Brain pericyte (primary cell): ENCODE measurements at regions not wholly inside any gene's neighbourhood (a gene's known extent, or its start where the extent isn't known, plus 50 kb on each side); places are given as distances from the start of the nearest gene placed in this dataset.

Source experiments
- DNase-seq: peaks from one replicate; pipeline ENCODE4 v3.0.0-alpha.2; 2012; ENCODE audit warnings: low read depth, low spot score

DNA sequence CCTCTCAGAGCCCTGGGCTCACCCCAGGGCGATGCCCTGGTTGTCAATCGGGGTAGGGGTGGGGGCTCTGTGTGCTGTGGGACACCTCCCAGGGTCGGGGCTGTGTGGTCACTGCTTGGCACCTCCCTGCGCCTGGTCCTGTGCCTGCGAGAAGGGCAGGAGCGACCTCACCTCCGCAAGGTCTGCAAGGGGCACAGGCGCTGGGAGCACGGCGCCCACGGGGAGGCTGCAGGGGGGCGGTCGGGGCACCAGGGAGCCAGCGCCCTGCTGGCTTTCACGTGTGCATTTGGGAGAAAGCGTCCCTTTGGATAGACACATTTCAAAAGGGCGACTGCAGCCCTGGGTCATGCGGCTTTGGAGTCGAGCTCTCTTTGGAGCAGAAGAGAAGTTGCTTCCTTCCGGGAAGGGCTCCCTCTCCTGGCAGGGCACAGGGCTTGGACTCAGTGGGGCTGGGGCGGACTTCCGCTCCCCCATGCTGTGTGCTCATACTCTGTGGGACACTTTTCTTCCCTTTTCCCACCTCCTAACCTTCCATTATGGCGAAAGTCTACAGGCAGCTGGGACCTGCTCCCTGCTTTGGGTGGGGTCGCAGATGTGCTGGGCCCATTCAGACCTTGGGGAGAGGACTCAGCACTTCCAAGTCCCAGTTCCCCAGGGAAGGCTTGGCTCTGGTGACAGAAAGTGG is 52.9 kb upstream of the SLC28A3 start:
- no peak for DNase-seq

DNA sequence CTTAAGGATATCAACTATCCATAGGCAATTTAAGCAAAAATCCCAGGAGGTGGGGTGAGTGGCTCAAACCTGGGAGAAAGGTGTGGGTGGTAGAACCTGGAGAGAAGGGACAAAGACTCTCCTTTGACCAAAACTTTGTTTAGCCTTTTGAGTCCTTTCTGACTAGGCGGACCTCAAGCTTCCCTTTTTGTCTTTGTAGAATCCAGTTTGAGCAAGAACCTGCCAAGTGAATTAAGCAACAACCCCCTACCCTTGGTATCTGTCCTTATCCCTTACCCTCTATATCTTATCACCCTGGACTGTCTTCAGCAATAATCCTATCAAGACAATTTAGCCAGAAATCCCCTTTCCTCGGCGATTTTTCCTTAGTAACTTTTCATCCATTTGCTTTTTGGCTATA is 53.5 kb upstream of the SLC28A3 start:
- no peak for DNase-seq

DNA sequence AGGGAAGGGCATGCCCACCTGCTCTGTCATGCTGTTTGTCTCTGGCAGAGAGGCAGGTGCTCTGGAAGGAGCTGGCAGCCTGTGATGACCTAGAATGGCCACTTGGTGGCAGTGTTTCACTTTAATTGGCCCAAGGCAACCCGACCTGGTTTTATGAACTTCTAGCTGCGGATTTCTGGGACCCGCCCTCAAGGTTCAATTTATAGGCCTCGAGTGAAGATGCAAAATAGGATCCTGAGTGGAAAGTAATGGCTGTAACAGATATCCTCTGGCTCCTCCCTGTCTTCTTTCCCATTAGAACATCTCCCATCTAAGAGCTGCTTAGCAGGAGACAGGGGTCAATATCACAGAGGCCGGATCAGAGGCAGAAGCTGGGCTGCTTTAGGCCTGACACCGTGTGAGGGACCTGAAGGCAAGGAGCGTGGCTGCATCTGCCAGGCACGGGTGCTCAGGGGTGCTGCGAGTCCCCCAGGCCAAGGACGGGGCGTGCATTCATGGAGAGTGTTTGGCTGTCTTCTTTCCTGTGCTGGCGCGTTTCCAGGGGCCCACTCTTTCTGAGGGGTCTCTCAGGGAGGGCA is 56.7 kb upstream of the SLC28A3 start:
- peak; percentile 16 for DNase-seq

DNA sequence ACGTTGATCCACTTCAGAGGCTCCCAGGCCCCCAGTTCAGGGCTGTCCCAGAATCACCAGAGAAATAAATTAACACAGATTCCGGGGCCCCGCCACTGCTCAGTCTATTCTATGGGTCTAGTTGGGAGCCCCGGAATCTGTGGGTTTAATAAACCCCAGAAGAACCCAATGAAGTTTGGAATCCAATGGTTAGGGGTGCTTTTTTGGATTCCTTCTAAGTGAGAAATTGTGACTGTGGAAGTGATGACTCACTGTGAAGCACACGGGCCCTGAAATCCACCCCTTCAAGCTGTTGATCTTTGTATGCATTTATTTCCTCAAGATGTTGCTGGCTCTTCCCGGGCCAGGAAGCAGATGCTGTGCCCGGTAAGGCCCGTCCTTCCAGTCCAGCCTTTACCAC is 57.3 kb upstream of the SLC28A3 start:
- DNase-seq, result peak; percentile 8

DNA sequence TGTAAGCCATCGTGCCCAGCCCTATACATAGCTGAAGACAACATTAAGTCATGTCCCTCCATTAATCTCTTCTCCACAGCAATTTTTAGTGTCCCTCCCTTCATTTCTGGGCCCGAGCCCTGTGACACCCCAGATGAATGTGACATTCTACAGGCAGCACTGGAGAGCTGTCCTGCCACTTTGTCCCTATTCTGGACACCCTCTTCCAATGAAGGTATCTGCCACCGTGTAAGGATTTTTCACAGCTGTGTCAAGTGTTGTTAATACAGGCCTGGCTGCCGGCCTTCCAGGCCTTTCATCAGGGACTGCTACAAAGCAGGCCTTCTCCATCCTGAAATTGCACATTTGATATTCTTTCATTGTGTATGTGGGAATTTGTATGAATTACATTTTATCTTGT is 62.0 kb upstream of the SLC28A3 start:
- no peak for DNase-seq

DNA sequence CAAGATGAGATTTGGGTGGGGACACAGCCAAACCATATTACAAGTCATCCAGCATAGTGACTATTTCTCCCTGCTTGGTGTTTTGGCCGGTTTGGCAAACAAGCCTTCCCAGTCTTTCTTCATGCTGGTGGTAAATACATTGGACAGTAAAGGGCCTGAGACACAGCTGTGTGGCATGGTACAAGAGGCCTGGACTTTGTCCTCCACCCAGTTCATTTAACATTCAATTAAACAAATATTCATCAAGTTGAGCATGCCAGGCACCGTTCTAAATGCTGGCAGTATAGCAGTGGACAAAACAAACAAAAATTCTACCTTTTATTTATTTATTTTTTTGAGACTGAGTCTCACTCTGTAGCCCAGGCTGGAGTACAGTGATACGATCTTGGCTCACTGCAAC is 62.7 kb upstream of the SLC28A3 start:
- DNase-seq, result no peak

DNA sequence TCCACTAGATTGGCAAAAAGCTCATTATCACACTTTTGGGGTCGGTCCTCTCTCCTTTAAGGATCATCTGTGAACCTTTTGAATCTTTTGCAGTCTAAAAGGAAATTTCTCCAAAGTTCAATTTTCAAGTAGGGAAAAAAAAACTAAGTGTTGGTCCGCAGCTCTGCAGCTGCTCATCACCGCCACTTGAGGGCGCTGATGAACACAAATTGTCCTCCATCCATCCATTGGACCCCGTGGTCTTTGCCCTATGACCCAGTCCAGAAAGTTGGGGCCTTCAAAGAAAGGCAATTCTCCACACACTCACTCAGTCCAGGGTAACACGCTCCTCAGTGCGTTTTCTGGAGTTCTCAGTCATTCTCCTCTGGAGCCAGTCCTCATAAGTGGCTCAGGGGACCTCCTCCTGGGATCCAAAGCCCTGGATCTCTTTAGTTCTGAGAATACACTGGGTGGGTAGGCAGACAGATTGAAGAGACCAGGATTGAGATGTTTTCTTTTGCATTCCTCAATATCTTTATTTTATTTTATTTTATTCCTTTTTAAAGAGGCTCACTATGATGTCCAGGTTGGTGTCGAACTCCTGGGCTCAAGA is 63.6 kb upstream of the SLC28A3 start:
- DNase-seq, result no peak

DNA sequence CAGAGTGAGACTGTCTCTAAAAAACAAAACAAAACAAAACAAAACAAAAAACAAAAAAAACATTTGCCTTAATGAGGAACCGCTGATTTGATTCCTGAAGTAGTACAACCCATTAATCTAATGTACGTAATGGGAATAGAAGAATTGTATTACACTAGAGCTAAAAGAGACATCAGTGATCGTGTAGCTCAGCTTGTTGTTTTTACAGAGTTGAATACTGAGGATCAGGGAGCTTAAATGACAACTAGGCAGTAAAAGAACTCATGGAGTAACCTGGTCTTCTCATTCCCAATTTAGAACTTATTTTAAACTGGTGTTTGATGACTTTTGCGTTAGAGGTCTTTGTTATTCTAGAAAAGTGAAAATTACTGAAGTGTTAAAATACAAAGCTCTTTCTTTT is 65.1 kb upstream of the SLC28A3 start:
- no peak for DNase-seq

DNA sequence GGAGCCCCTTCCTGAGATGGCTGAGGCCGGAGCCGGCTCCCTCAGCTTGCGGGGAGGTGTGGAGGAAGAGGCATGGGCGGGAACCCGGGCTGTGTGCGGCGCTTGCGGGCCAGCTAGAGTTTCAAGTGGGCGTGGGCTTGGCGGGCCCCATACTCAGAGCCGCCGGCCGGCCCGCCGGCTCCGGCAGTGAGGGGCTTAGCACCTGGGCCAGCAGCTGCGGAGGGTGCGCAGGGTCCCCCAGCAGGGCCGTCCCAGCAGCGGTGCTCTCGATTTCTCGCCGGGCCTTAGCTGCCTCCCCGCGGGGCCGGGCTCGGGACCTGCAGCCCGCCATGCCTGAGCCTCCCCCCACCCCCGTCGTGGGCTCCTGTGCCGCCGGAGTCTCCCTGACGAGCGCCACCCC is 67.9 kb upstream of the SLC28A3 start:
- DNase-seq, result no peak

DNA sequence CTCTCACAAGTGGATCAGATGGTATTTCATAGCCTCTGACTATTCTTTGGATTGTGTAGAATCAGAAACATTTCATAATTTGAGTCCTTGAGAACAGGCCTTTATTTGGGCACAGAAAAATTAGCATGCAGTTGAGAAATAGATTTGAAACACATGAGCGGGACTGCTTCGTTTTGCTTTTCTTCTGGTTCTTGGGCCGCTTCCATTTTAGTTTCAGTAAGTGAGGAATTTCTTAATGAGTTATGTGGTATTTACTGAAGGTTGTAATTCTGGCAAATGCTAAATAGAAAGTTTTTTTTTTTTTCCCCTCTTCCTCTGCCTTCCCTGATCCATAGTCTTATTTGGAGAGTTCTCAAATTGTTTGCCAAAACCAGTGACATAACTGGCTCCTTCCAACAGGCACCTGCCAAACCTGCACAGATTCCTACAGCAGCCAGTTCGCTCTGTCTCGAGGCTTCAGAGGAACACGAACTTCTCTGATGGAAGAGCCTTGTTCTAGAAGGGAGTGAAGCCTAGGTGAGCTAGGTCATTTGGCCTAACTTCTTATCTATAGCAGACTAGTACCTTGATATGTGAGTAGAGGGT is 71.2 kb upstream of the SLC28A3 start:
- DNase-seq, result no peak

DNA sequence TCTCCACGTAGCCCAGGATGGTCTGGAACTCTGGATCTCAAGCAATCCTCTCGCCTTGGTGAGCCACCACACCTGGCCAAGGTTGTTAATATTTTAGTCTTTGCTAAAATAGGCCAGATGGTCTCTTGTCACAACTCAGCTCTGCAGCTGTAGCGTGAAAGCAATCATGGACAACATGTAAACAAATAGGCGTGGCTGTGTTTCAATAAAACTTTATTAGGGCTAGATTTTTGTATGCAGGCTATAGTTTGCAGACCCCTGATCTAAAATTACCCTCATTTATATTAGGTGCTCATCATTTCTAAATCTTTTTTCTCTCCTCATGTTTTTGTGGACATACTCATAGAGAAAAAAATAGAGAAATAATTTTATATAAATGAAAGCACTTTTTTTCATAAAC is 72.1 kb upstream of the SLC28A3 start:
- no peak for DNase-seq

DNA sequence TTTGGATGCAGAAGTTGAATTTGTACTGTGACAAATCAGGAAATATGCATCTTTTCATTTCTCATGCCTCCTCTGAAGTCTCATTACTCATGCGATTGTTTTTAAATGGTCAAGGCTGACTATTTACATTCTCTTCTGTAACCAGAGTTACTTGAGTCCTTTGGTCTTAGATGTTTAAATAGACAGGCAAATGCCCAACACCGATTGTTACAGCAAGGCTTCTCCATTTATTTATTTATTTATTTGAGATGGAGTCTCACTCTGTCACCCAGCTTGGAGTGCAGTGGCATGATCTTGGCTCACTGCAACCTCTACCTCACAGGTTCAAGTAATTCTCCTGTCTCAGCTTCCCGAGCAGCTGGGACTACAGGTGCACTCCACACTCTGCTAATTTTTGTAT is 72.7 kb upstream of the SLC28A3 start:
- DNase-seq, result no peak

DNA sequence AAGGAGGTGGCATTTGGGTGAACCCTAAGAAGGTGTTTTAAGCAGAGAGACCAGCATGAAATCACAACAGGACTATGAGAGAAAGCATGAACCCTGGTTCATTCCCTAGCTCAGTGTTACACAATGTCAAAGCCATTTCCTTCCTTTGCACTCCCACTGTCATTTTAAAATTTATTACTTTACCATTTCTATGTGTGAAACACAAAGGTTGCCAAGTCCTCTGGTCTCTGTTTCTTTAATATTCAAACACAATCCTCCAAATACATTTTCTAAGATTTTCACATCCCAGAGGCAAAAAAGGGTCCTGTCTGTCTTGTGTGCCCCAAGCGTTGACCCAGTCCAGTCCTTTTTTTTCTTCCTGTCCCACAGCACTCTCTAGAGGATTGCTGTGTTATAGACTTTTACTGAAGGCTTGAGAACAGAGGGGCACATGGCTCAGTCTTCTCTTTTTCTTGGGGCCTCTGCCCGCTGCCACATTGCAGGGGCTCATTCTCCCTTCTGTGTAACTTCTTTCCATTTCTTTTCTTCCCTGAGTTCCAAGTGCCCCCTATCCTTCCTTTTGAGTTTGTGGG is 78.6 kb upstream of the SLC28A3 start:
- no peak for DNase-seq

DNA sequence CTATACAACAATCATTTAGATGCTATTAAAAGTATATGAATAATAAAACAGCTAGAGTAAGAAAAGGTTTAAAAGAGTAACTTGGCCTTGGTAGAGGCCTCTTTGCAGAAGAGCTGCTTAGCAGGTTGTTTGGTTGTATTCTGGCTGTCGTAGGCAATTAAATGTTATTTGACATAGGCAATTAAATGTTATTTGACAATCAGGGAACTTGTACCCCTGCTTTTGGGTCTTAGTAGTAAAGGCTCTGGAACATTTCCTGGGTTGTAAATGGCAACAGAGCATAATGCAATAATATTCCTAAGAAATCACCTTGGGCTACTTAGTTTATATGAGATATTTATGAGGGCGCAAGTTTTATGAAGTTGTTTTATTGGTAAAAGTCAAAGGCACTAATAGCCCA is 84.4 kb upstream of the SLC28A3 start:
- DNase-seq, result no peak

DNA sequence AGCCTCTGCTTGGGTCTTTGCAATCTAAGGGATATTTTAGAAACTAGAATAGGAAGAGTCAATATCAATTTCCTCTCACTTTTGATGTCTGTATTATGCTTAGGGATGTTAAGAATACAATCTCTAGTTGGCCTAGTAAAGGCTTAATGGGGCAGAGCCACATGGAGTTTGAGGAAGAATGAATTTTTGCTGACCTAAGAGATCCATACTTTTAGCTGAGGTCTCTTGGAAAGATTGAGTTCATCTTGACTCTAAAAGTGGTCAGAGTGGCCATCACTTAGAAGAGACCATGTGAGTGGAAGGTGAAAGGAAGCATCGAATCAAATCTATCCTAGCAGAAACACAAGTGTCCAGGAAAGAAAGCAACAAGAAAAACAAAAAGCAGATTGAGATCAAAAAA is 92.2 kb upstream of the SLC28A3 start:
- no peak for DNase-seq

DNA sequence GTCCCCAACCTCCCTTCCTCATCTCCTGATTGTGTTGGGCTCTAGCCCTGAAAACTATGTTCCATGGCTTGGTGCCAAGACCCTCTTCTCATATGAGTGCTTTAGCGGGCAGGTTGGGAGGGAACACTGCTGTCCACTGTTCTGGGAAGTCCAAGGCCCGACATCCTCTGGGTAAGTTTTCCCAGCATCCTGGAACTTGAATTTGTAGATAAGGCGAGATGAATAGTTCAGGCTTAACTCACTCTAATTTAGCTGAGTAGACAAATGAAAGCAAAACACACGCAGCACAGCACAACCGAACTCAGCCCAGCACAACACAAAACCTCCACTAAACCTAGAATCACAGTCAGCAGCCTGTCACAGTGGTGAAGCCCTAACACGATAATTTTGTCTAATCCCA is 95.3 kb upstream of the SLC28A3 start:
- no peak for DNase-seq

DNA sequence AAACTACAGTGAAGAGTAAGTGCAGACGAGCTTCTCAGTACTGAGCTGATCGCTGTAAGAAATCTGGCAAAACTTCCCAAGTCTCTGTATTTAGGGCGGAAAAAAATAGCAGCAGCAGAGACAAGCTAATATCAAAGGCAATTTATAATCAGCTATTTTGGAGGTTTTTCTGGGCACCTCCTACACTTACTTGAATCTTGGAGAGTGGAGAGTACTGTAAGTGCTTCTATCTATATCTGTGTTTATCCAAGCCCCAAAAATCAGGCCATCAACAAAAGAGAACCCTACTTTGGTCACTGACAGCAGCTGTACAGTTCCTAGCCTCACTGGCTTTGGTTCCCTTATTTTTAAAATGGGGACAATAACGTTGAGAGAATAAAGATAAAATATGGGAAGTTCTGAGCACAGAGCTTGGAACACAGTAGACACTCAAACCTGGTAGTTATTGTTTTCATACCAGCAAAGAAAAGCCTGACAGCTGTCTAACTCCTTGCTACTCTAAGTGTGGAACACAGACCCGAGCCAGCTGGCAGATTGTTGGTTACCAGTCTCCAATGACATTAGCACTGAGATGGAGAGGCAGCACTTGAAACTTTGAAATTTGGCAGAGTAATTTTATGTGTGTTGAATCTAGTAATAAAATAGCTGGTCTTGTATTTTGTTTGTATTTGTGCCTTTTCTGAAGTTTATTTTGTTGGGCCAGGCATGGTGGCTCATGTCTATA is 96.0 kb upstream of the SLC28A3 start:
- no peak for DNase-seq

DNA sequence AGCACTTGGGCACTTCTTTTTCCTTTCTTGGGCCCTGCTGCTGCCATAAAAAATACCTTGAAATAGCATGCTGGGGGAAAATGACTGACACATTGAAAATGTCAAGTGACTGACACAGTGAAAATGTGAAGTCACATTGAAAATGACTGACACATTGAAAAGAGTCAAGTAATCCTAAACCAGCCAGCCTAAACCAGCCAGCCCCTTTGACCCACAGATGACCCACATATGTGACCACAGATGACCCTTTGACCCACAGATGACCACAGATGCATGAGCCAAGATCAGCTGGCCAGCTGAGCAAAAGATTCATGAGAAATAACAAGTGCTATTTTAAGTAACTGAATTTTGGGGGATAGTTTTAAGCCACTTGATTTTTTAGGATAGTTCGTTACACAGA is 97.8 kb upstream of the SLC28A3 start:
- no peak for DNase-seq

DNA sequence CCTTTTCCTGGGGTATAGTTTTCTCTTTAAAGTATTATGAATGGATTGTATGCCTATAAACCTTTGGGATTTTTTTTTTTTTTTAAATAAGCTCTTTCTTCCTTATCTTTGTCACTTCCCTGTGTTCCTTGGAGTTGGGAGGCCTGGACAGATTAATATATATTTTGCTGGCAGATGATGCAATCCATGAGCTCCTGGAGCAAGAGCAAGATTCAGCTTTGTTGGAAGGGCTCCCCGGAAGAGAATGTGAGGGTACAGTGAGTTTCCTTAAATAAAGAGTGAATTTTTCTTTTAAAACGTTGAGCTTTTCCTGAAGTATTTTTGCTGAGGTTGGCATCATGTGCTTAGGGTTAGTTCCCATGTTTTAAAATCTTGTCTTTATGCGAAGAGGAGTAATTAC is 98.7 kb upstream of the SLC28A3 start:
- DNase-seq, result no peak

DNA sequence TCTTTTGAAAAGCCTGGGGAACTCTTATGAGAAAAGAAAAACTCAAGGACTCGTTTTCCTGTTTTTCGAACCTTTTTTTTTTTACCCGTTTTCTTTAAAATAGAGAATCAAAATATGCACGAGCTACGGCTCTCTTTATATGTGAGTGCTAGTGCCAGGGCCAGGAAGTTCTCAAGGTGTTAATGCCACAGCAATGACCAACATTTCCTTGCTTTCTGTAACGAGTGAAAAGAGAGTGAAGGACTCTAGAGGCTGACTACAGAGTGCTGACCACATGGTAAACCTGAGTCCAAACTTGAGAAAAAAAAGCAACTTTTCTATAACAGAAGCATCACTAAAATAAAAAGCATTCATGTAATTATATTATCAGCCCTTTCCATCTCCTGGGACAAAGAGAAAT is 102.2 kb upstream of the SLC28A3 start:
- no peak for DNase-seq

DNA sequence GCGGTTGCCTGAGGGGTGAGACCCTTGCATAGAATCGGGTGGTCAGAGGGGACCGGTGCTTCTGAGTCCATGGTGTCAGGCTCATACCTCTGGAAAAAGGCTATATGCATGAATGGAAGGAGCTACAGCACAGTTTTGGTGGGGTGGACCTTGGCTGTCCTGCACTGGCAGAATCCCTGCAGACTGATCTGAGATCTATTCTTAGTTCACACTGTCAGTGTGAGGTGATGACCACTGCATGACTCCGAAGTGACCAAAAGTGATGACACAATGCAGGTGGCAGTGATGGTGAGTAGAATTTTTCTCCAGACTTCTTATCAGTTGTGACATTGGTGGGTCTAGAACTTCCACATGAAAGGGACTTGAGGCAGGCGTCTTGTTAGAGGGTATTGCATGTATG is 105.2 kb upstream of the SLC28A3 start:
- no peak for DNase-seq

DNA sequence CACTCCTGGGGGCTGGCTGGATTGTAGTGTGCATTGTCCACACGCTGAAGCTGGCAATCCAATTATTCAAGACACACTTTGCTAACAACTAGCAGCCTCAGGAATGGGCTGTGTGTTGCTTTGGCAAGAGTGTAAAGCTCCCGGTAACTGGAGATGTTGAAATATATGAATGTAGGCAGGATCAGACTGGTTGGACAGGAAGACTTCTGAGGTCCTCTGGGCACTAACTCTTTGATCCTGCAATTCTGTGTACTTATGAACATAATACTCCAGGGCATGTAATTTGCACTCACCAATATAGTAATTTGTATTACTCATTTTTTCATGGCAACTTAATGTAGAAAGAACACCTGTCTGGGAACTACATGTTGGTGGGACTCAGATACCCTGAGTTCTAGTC is 106.7 kb upstream of the SLC28A3 start:
- no peak for DNase-seq
